Mucosa of descending colon (tissue), 3 donors: ENCODE measurements at regions not wholly inside any gene's neighbourhood (a gene's known extent, or its start where the extent isn't known, plus 50 kb on each side); places are given as distances from the start of the nearest gene placed in this dataset.
A peak's percentile ranks its signal among the peaks of the same experiment; 100 is the strongest.

Experiments
- ATAC-seq: fragments of 200-7000 bp; cut with Tn5 transposase; one replicate; pipeline ENCODE4 v1.9.1; 2020; ENCODE audit warnings: mild to moderate bottlenecking, moderate library complexity
- DNase-seq, 3 donors: peaks; one replicate each; pipeline ENCODE4 v3.0.0-alpha.2; 2020
- H3K36me3 ChIP-seq: fragments of 200-600 bp; one replicate; pipeline ENCODE4 v1.8.0; 2021; ENCODE audit warnings: low read depth, mild to moderate bottlenecking
- H3K4me1 ChIP-seq: fragments of 200-600 bp; one replicate; pipeline ENCODE4 v1.8.0; 2021; ENCODE audit warnings: low read depth, mild to moderate bottlenecking
- H3K4me3 ChIP-seq: fragments of 200-600 bp; one replicate; pipeline ENCODE4 v1.8.0; 2021; ENCODE audit warnings: mild to moderate bottlenecking
- H3K9me3 ChIP-seq: fragments of 200-600 bp; one replicate; pipeline ENCODE4 v1.8.0; 2021; ENCODE audit warnings: mild to moderate bottlenecking
- intact Hi-C, 2 donors: fragments of 100-400 bp; cut with DNase I in 1 of 2; cut with micrococcal nuclease in 1 of 2; formaldehyde crosslinking; loops; one replicate each; pipeline versions ENCODE4 v1.11.0 to v1.11.1; 2022; cut with DNase I, micrococcal nuclease
- TF ChIP-seq, protein P1 (sequence below): fragments of 200-600 bp; IDR thresholded peaks from one replicate; pipeline ENCODE4 v1.8.0; 2022; ENCODE audit warnings: antibody characterized with exemption, mild to moderate bottlenecking
- donor health status: DM: no; HTN: no; CAD: no; lungs with moderate emphysema.
- donor health status: DM: no; HTN: no; CAD: no.
- donor health status: DM: no; HTN: yes; CAD: no.

- Histone ChIP-seq H3K36me3 (no peaks in the 10 kb centered on the region), H3K4me1 (no peaks in the 10 kb centered on the region), H3K4me3 (no peak overlapping the region), H3K9me3 (no peaks in the 10 kb centered on the region)
- DNase-seq (no peak), ATAC-seq (no peak)
- TF ChIP-seq, protein P1, sequence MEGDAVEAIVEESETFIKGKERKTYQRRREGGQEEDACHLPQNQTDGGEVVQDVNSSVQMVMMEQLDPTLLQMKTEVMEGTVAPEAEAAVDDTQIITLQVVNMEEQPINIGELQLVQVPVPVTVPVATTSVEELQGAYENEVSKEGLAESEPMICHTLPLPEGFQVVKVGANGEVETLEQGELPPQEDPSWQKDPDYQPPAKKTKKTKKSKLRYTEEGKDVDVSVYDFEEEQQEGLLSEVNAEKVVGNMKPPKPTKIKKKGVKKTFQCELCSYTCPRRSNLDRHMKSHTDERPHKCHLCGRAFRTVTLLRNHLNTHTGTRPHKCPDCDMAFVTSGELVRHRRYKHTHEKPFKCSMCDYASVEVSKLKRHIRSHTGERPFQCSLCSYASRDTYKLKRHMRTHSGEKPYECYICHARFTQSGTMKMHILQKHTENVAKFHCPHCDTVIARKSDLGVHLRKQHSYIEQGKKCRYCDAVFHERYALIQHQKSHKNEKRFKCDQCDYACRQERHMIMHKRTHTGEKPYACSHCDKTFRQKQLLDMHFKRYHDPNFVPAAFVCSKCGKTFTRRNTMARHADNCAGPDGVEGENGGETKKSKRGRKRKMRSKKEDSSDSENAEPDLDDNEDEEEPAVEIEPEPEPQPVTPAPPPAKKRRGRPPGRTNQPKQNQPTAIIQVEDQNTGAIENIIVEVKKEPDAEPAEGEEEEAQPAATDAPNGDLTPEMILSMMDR, result no peak
- intact Hi-C loops, result no loop called here
These were observed 497.5 kb upstream of the MGMT start for GRCh38 chr10:128969551-128969950.

- peak in 1 of 3 donors; percentile 20 for DNase-seq
These were observed 495.5 kb upstream of the MGMT start for GRCh38 chr10:128971374-128972035.

DNA sequence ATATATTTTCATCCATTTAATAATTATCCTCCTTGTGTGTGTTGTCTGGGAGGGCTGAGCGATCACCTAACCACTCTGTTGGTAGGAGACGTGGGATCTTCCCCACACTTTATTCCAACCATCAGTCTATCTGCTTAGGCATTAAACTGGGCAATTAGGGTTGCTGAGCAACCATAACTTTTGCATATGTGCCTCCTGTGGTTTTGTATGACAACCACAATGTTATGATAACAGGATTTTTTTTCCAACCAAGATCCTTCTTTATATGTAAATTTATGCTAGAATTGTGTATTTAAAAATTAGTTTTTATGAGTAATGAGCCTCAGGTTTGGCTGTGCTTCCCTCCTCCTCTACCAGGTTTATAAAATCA is 495.0 kb upstream of the MGMT start:
- no peaks in the 10 kb centered on the region for H3K9me3 ChIP-seq
- no peak for ATAC-seq
- DNase-seq, result no peak
- intact Hi-C loops, result no loop called here
- H3K4me3 ChIP-seq, result no peak overlapping the region
- H3K36me3 ChIP-seq, result no peaks in the 10 kb centered on the region
- TF ChIP-seq, protein P1, result no peak
- H3K4me1 ChIP-seq, result no peaks in the 10 kb centered on the region

More at GRCh38 chr10:128971374-128972035, 495.5 kb upstream of the MGMT start:
- TF ChIP-seq, protein P1, result no peak
- no peaks in the 10 kb centered on the region for H3K36me3 ChIP-seq
- intact Hi-C loops, result no loop called here
- ATAC-seq, result peak; percentile 40
- H3K4me3 ChIP-seq, result no peak overlapping the region
- no peaks in the 10 kb centered on the region for H3K4me1 ChIP-seq
- H3K9me3 ChIP-seq, result no peaks in the 10 kb centered on the region

GRCh38 chr10:128973221-128973620 is 493.8 kb upstream of the MGMT start:
- intact Hi-C loops, result no loop called here

GRCh38 chr10:128976856-128977255 is 490.2 kb upstream of the MGMT start:
- Histone ChIP-seq H3K9me3 (no peaks in the 10 kb centered on the region), H3K4me3 (no peak overlapping the region), H3K36me3 (no peaks in the 10 kb centered on the region), H3K4me1 (no peaks in the 10 kb centered on the region)
- no peak for DNase-seq
- intact Hi-C loops, result no loop called here
- no peak for ATAC-seq
- TF ChIP-seq, protein P1, result no peak

More at GRCh38 chr10:128973221-128973620, 493.8 kb upstream of the MGMT start:
- Histone ChIP-seq H3K4me1 (no peaks in the 10 kb centered on the region), H3K36me3 (no peaks in the 10 kb centered on the region), H3K4me3 (no peak overlapping the region), H3K9me3 (no peaks in the 10 kb centered on the region)
- ATAC-seq (no peak), DNase-seq (no peak)
- TF ChIP-seq, protein P1, result no peak

DNA sequence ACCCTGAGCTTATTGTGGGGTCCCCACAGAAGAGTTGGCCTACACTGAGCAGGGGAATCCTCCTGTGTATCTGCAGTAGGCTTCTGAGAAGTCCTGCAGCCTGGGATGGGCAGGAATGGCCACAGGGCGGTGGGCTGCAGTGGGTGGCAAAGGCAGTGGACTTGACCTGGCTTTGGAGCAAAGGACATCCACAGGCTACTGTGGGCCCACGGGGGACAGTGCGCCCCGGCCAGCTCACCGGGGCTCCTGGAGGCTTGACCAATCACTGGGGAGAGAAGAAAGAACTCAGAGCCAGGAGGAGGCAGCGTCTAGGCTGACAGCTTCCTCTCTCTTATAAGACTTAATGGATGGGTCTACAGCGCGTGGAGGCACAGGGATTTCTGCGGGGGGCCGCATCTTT is 488.8 kb upstream of the MGMT start:
- TF ChIP-seq, protein P1, result no peak
- Histone ChIP-seq H3K4me1 (no peaks in the 10 kb centered on the region), H3K9me3 (no peaks in the 10 kb centered on the region), H3K36me3 (no peaks in the 10 kb centered on the region), H3K4me3 (no peak overlapping the region)
- ATAC-seq (no peak), DNase-seq (no peak)
- intact Hi-C loops, result no loop called here
